ENCODE measurements at regions not wholly inside any gene's neighbourhood (a gene's known extent, or its start where the extent isn't known, plus 50 kb on each side); places are given as distances from the start of the nearest gene placed in this dataset.

DNA sequence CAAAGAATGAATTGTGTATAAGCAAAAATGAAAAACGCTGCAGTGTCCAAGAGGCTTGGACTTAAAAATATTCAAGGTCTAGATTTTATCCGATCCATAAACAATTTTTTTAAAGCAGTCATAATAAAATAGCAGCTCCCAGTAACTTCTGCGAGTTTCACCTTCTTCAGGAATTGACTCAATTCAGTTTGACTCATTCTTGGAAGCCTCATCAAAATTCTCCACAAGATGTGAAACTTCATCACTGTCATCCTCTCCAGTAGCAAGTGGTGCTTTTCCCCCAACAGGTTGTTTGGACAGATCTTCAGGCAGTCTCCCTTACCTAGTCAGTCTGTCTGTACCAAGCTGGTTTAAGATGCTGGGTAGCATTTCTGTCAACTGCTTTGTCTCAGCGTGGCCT is 93.5 kb upstream of the FOXG1 start:
- DNase-seq (ENCODE audit: insufficient read length, low spot score) (no peak), FAIRE-seq (no peak)
- TF ChIP-seq, protein P1, sequence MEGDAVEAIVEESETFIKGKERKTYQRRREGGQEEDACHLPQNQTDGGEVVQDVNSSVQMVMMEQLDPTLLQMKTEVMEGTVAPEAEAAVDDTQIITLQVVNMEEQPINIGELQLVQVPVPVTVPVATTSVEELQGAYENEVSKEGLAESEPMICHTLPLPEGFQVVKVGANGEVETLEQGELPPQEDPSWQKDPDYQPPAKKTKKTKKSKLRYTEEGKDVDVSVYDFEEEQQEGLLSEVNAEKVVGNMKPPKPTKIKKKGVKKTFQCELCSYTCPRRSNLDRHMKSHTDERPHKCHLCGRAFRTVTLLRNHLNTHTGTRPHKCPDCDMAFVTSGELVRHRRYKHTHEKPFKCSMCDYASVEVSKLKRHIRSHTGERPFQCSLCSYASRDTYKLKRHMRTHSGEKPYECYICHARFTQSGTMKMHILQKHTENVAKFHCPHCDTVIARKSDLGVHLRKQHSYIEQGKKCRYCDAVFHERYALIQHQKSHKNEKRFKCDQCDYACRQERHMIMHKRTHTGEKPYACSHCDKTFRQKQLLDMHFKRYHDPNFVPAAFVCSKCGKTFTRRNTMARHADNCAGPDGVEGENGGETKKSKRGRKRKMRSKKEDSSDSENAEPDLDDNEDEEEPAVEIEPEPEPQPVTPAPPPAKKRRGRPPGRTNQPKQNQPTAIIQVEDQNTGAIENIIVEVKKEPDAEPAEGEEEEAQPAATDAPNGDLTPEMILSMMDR (IDR thresholded peaks at IDR 0.05; ENCODE audit: insufficient read depth, missing control alignments) = no peak

DNA sequence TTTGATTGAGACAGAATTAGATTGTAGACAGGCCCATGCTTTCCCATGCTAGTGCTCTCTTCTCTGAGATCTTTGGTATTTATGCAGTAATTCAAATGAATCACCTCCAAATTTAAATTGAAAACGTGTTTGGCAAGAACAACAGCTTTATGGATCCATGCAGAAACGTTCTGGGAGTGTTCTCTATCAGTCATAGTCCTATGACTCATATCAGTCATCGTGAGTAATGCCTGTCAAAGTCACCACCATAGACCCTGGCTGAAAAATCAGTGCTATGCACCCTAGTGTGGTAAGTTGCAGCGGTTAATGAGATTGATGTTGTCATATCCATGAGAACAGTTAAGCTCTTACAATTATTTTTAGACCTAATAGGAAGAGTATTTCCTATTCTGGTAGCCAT is 90.1 kb upstream of the FOXG1 start:
- no peak for FAIRE-seq
- DNase-seq (ENCODE audit: insufficient read length, low spot score) = no peak
- TF ChIP-seq, protein P1 (IDR thresholded peaks at IDR 0.05; ENCODE audit: insufficient read depth, missing control alignments) = no peak

DNA sequence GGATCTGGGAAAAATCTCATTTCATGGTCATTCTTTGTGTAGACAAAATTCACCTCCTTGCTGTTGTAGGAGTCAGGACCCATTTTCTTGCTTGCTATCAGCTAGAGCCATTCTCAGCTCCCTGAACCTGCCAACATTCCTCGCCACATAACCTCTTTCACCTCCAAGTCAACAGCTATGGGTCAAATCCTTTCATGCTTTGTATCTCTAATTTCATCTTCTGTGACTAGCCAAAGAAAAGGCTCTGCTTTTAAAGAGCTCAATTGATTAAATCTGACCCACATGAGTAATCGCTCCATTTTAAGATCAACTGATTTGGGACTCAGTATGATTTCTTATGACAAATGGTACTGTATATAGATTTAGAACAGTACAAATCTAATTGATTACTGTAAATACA is 89.2 kb upstream of the FOXG1 start:
- FAIRE-seq (no peak), DNase-seq (ENCODE audit: insufficient read length, low spot score) (no peak)
- TF ChIP-seq, protein P1 (IDR thresholded peaks at IDR 0.05; ENCODE audit: insufficient read depth, missing control alignments) = no peak

DNA sequence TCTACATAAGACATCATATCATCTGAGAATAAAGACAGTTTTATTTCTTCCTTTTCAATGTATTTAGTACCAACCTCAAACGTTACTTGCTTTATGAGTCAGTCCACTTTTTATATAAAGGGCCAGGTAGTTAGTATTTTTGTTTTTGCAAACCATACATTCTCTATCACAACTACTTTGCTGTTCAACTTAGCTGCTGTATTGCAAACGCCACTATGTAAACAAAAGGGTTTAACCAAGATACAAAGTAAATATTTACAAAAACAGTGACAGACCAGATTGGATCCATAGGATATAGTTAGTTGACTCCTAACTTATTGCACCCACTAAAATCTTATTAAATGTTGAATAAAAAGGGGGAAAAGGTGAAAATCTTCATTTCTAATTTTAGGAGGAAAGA is 87.7 kb upstream of the FOXG1 start:
- DNase-seq (ENCODE audit: insufficient read length, low spot score) (no peak), FAIRE-seq (no peak)
- TF ChIP-seq, protein P1 (IDR thresholded peaks at IDR 0.05; ENCODE audit: insufficient read depth, missing control alignments) = no peak

DNA sequence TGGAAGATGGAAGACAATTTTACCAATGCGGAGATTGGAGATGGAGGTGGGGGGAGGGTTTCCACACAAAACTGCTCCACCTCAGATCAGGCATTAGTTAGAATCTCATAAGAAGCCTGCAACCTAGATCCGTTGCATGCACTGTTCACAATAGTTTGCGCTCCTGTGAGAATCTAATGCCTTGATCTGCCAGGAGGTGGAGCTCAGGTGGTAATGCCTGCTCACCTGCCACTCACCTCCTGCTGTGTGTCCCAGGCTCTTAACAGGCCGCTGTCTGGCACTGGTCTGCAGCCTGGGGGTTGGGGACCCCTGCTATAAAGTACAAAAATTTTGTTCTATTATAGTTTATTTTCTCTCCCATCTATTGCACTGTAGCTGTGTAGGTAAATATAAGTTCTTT is 84.9 kb upstream of the FOXG1 start:
- DNase-seq (ENCODE audit: insufficient read length, low spot score) (no peak), FAIRE-seq (no peak)
- TF ChIP-seq, protein P1 (IDR thresholded peaks at IDR 0.05; ENCODE audit: insufficient read depth, missing control alignments) = no peak

DNA sequence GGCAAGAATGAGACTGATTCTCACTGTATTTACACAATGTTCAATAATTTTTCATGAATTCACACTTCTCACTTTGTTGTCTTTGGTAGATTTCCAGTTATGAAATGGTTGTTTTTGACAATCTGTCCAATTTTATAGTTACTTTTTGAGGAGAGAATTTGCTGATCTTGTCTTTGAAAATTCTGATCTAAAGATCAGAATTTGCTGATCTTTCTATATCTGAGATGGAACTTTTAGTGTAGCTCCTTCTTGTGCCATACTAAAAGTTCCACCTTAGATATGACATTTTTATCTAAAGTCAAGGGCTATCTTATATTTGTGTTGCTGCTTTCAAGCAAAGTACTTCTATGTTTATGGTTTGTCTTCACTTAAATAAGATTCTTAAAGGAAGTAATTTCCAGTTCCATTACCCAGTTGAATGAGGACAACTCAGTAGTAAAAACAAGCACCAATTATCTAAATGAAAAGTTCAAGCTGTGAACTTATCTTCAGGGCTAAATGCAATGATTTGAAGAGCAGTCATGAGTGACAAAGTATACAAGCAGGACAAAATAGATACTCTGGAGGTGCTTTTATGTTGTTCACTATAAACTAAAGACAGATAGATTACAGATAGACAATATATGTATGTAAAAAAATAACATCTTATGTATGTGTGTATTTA is 76.4 kb upstream of the FOXG1 start:
- FAIRE-seq (no peak), DNase-seq (ENCODE audit: insufficient read length, low spot score) (no peak)
- TF ChIP-seq, protein P1 (IDR thresholded peaks at IDR 0.05; ENCODE audit: insufficient read depth, missing control alignments) = no peak

DNA sequence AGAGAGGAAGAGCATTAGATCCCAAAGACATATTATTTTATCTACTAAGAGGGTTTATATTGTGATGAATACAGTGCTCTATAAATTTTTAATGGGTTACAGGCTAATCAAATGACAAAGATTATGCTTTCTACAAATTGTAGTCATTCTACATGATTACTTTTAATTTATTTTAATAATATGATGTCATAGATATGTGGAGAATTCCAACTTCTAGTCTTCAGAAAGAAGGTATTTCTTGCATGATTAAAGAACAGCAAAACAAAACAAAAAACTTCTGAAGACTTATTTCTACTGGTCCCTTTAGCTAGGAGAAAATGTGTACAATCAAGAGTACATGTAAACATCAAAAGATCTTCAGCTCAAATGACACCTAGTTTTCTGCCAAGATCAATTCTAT is 71.5 kb upstream of the FOXG1 start:
- FAIRE-seq = no peak
- TF ChIP-seq, protein P1 (IDR thresholded peaks at IDR 0.05; ENCODE audit: insufficient read depth, missing control alignments) = no peak

More for the DNA sequence above, 71.5 kb upstream of the FOXG1 start:
- DNase-seq (ENCODE audit: insufficient read length, low spot score) = no peak
